Kidney (tissue), 13 donors: ENCODE measurements at regions not wholly inside any gene's neighbourhood (a gene's known extent, or its start where the extent isn't known, plus 50 kb on each side); places are given as distances from the start of the nearest gene placed in this dataset.

Experiments
- DNase-seq, 5 donors: peaks; one replicate each; pipeline ENCODE4 v3.0.0-alpha.2; 2013 to 2020
- FAIRE-seq: peaks from 2 replicates; lab custom pipeline; 2012; peaks lifted over from hg19 to GRCh38; lab: Jason Lieb, UNC
- H3K27ac ChIP-seq, 2 donors: one replicate each; pipeline ENCODE4 v1.7.0; 2013; ENCODE audit warnings: low read depth in 2 of 2, low read length in 2 of 2, inconsistent platforms in 1 of 2
- H3K27me3 ChIP-seq: one replicate; pipeline ENCODE4 v1.7.1; 2013; ENCODE audit warnings: low read length, inconsistent platforms; ENCODE audit not compliant: control insufficient read depth, insufficient read depth
- H3K36me3 ChIP-seq, 3 donors: one replicate each; pipeline versions ENCODE4 v1.7.0 to v1.7.1; 2013; ENCODE audit warnings: low read length in 3 of 3, control low read depth in 1 of 3, inconsistent platforms in 1 of 3; ENCODE audit not compliant: insufficient read depth in 3 of 3, control insufficient read depth in 2 of 3
- H3K4me1 ChIP-seq, 3 donors: one replicate each; pipeline versions ENCODE4 v1.7.0 to v1.7.1; 2013; ENCODE audit warnings: low read length in 3 of 3, inconsistent platforms in 1 of 3, low read depth in 1 of 3; ENCODE audit not compliant: control insufficient read depth in 2 of 3, insufficient read depth in 2 of 3
- H3K4me3 ChIP-seq, 3 donors: one replicate each; pipeline versions ENCODE4 v1.7.0 to v1.8.1; 2013; ENCODE audit warnings: low read length in 3 of 3, control low read depth in 1 of 3, inconsistent platforms in 1 of 3
- H3K9ac ChIP-seq, 3 donors: one replicate each; pipeline versions ENCODE4 v1.7.0 to v1.7.1; 2013; ENCODE audit warnings: low read length in 3 of 3, control low read depth in 1 of 3, inconsistent platforms in 1 of 3
- H3K9me3 ChIP-seq, 3 donors: one replicate each; pipeline versions ENCODE4 v1.7.0 to v1.7.1; 2013; ENCODE audit warnings: low read length in 3 of 3, control low read depth in 1 of 3, inconsistent platforms in 1 of 3; ENCODE audit not compliant: control insufficient read depth in 2 of 3, insufficient read depth in 1 of 3
- CTCF ChIP-seq: IDR thresholded peaks from 3 replicates; pipeline ENCODE4 v1.5.1; 2012; ENCODE audit warnings: mild to moderate bottlenecking, moderate library complexity, borderline replicate concordance; ENCODE audit not compliant: insufficient read depth; ENCODE audit errors: extremely low read depth
- intact Hi-C: fragments of 100-400 bp; cut with DNase I; formaldehyde crosslinking; loops from one replicate; pipeline ENCODE4 v1.11.1; 2022
- donor health status: control.
- donor health status: control.
- donor health status: control.
- donor health status: control.
- donor health status: control.
- donor health status: DM: yes; HTN: yes; CAD: no.
- donor health status: Normal renal cell carcinoma (clear cell type).

- peak in 1 of 5 donors; percentile 19 for DNase-seq
- Histone ChIP-seq H3K9me3 (no peaks in the 10 kb centered on the region), H3K36me3 (no peaks in the 10 kb centered on the region), H3K4me1 (peaks cover 0 to 3% (median 0%) of the 10 kb centered on the region in 3 donors), H3K27ac (no peak overlapping the region), H3K9ac (no peak overlapping the region), H3K27me3 (no peaks in the 10 kb centered on the region), H3K4me3 (no peak overlapping the region)
- intact Hi-C loops = no loop called here
- FAIRE-seq = no peak
- no peak for TF ChIP-seq CTCF
Measured at GRCh38 chr3:159817571-159817970, 171.1 kb upstream of the IL12A start.

GRCh38 chr3:159818399-159818798 is 170.2 kb upstream of the IL12A start:
- FAIRE-seq (no peak), DNase-seq (no peak)
- Histone ChIP-seq H3K27ac (no peak overlapping the region), H3K36me3 (no peaks in the 10 kb centered on the region), H3K9ac (no peak overlapping the region), H3K27me3 (no peaks in the 10 kb centered on the region), H3K4me3 (no peak overlapping the region), H3K4me1 (peaks cover 0 to 3% (median 0%) of the 10 kb centered on the region in 3 donors), H3K9me3 (no peaks in the 10 kb centered on the region)
- intact Hi-C loops = no loop called here
- TF ChIP-seq CTCF = no peak

- Histone ChIP-seq H3K9me3 (no peaks in the 10 kb centered on the region), H3K36me3 (no peaks in the 10 kb centered on the region), H3K4me3 (no peak overlapping the region), H3K4me1 (peaks cover 0 to 3% (median 0%) of the 10 kb centered on the region in 3 donors), H3K27me3 (no peaks in the 10 kb centered on the region), H3K9ac (no peak overlapping the region), H3K27ac (no peak overlapping the region)
- TF ChIP-seq CTCF = no peak
- FAIRE-seq = no peak
- intact Hi-C loops = no loop called here
- no peak for DNase-seq
Measured at GRCh38 chr3:159818997-159819500, 169.6 kb upstream of the IL12A start.

GRCh38 chr3:159819676-159820075 is 169.0 kb upstream of the IL12A start:
- no peak for FAIRE-seq
- Histone ChIP-seq H3K4me3 (no peak overlapping the region), H3K27me3 (no peaks in the 10 kb centered on the region), H3K27ac (no peak overlapping the region), H3K36me3 (no peaks in the 10 kb centered on the region), H3K9ac (no peak overlapping the region), H3K9me3 (no peaks in the 10 kb centered on the region), H3K4me1 (peaks cover 0 to 3% (median 0%) of the 10 kb centered on the region in 3 donors)
- intact Hi-C loops = no loop called here
- DNase-seq = no peak
- TF ChIP-seq CTCF = no peak
